ENCODE measurements at regions not wholly inside any gene's neighbourhood (a gene's known extent, or its start where the extent isn't known, plus 50 kb on each side); places are given as distances from the start of the nearest gene placed in this dataset.
"Not testable (repeated sequence)": the region's sequence is repeated elsewhere in the genome, so short reads cannot be mapped to it uniquely, and the experiment has no call there.

DNA sequence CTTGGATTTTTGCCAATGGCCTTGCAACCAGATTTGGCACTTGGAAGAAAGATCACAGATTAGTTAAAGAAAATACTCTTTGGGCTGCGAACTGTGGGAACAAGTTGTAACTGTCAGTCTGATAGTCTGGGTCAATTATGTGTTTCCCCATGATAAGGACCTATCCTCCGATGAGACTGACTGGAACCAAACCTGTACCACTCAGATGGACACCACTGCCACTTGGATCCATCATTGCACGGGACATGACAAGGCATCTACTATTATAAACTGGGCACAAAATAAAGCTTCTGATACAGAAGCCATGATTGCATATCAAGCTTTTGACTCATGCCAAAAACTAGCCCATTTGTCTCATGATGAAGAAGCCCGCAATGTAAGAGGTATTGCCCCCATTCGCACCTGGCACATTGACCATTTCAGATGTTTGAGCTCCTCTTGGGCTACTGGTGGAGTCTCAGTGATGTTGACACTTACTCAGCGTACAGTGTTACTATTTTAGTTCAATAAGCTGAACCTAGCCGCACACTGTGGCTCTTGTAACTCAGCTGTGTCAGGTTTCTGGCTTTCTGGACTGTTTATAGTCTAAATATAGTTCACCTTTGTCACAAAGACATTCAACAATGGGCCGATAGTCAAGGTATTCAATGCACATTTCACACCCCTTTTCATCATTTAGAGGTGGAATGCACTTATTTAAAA, 179.8 kb upstream of the RBBP8 start (continued):
- TF ChIP-seq SUZ12 (IDR thresholded peaks at IDR 0.05; ENCODE audit: unreplicated experiment) (no peak), BHLHE40 (IDR thresholded peaks at IDR 0.05; ENCODE audit: borderline replicate concordance in 1 of 2, low read depth in 2 of 2, low read length in 1 of 2) (no peak), POU2F2 (IDR thresholded peaks at IDR 0.05; ENCODE audit: borderline replicate concordance, low read depth, low read length) (no peak), ATF7 (IDR thresholded peaks at IDR 0.05; ENCODE audit: low read depth) (no peak), YBX1 (IDR thresholded peaks at IDR 0.05) (no peak), IRF4 (IDR thresholded peaks at IDR 0.05; ENCODE audit: low read depth, low read length) (no peak)
- TF ChIP-seq, protein P1, sequence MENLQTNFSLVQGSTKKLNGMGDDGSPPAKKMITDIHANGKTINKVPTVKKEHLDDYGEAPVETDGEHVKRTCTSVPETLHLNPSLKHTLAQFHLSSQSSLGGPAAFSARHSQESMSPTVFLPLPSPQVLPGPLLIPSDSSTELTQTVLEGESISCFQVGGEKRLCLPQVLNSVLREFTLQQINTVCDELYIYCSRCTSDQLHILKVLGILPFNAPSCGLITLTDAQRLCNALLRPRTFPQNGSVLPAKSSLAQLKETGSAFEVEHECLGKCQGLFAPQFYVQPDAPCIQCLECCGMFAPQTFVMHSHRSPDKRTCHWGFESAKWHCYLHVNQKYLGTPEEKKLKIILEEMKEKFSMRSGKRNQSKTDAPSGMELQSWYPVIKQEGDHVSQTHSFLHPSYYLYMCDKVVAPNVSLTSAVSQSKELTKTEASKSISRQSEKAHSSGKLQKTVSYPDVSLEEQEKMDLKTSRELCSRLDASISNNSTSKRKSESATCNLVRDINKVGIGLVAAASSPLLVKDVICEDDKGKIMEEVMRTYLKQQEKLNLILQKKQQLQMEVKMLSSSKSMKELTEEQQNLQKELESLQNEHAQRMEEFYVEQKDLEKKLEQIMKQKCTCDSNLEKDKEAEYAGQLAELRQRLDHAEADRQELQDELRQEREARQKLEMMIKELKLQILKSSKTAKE (IDR thresholded peaks at IDR 0.05; ENCODE audit: low read depth, poor library complexity, severe bottlenecking), result no peak

DNA sequence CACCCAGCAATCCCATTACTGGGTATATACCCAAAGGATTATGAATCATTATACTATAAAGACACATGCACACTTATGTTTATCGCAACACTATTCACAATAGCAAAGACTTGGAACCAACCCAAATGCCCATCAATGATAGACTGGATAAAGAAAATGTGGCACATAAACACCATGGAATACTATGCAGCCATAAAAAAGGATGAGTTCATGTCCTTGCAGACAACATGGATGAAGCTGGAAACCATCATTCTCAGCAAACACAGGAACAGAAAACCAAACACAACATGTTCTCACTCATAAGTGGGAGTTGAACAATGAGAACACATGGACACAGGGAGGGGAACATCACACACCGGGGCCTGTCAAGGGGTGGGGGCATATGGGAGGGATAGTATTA, 169.1 kb upstream of the RBBP8 start:
- RAD21 ChIA-PET (ENCODE audit: unreplicated experiment); H2AFZ ChIP-seq (ENCODE audit: control insufficient read depth, low read depth, low read length); H3K4me3 ChIP-seq; H3K4me1 ChIP-seq (ENCODE audit: control insufficient read depth, insufficient read depth, low read length); CTCF ChIA-PET; H3K4me2 ChIP-seq (ENCODE audit: control insufficient read depth, insufficient read depth); ATAC-seq; DNase-seq (ENCODE audit: low read depth, low spot score); intact Hi-C loops (cut with micrococcal nuclease; ENCODE audit: unreplicated experiment); in situ Hi-C loops (cut with MboI); H3K9ac ChIP-seq (ENCODE audit: control insufficient read depth, insufficient read depth, low read length); H3K27me3 ChIP-seq (replicated peaks in 1 of 2; ENCODE audit: control insufficient read depth in 2 of 2, insufficient read depth in 2 of 2, low read length in 1 of 2); FAIRE-seq; BruUV-seq (replicated peaks); H3K79me2 ChIP-seq (ENCODE audit: control insufficient read depth, insufficient read depth, low read length); POLR2A ChIA-PET; H3K9me3 ChIP-seq (replicated peaks; ENCODE audit: control insufficient read depth, insufficient read depth, low read length); H4K20me1 ChIP-seq (ENCODE audit: control insufficient read depth, insufficient read depth); SMC1A ChIA-PET (ENCODE audit: uncharacterized antibody, unreplicated experiment); H3K27ac ChIP-seq (ENCODE audit: control insufficient read depth, insufficient read depth); H3K36me3 ChIP-seq (ENCODE audit: control insufficient read depth in 2 of 2, insufficient read depth in 2 of 2, low read length in 1 of 2): not testable (repeated sequence)
- 74% methylated on average over 2 of the region's 2 CpGs for WGBS (ENCODE audit: insufficient coverage, insufficient replicate concordance, low lambda C conversion rate, missing lambda C conversion rate)

All from GM12878 (cell line).